ENCODE measurements at regions not wholly inside any gene's neighbourhood (a gene's known extent, or its start where the extent isn't known, plus 50 kb on each side); places are given as distances from the start of the nearest gene placed in this dataset.

GRCh38 chr3:177424521-177424920 lies 227.2 kb upstream of the TBL1XR1 start:
- no peak overlapping the region for H3K9ac ChIP-seq (replicated peaks in 1 of 4; ENCODE audit: extremely low read depth in 1 of 4, low read depth in 3 of 4, low read length in 3 of 4)
- H2AFZ ChIP-seq (ENCODE audit: low read length) = no peak overlapping the region
- no peaks in the 10 kb centered on the region for H3K79me1 ChIP-seq (ENCODE audit: low read depth, low read length)
- no peak overlapping the region for H4K5ac ChIP-seq (ENCODE audit: insufficient read length, low read depth, low read length)
- no peak overlapping the region for H3K4me2 ChIP-seq (ENCODE audit: insufficient read depth in 1 of 2, low read depth in 2 of 2, low read length in 2 of 2)
- H2BK20ac ChIP-seq (ENCODE audit: low read length) = no peak overlapping the region
- H3K36me3 ChIP-seq (ENCODE audit: control insufficient read depth in 2 of 4, insufficient read depth in 4 of 4, low read length in 3 of 4) = no peaks in the 10 kb centered on the region
- no peak overlapping the region for H3K4me3 ChIP-seq (ENCODE audit: extremely low read depth in 1 of 4, insufficient read depth in 2 of 4, low read depth in 3 of 4, low read length in 4 of 4)
- no peak overlapping the region for H2BK120ac ChIP-seq (replicated peaks; ENCODE audit: low read depth, low read length)
- H2BK15ac ChIP-seq (ENCODE audit: low read length) = no peak overlapping the region
- no peak for FAIRE-seq
- peaks cover 0 to 8% (median under 1%) of the 10 kb centered on the region in 4 experiments; a peak in 1 of 7 replicates for H3K4me1 ChIP-seq (replicated peaks in 1 of 4; ENCODE audit: control insufficient read depth in 3 of 4, insufficient read depth in 4 of 4, low read length in 3 of 4)
- no peaks in the 10 kb centered on the region for H3K9me3 ChIP-seq (ENCODE audit: insufficient read depth in 2 of 2, low read depth in 1 of 2, low read length in 1 of 2)
- ChIA-PET POLR2A (ENCODE audit: partially characterized antibody) (interaction anchor here (0.7 kb wide), 1 partner anchor 319 kb away, joined by 3 read pairs; no protein-coding TSS in a partner anchor), CTCF (ENCODE audit: partially characterized antibody) (no interaction called here)
- H2BK12ac ChIP-seq (ENCODE audit: low read depth, low read length) = no peak overlapping the region
- no peak overlapping the region for H3K56ac ChIP-seq (replicated peaks; ENCODE audit: insufficient read length, low read depth, low read length)
- no peaks in the 10 kb centered on the region for H3K27me3 ChIP-seq (replicated peaks in 1 of 4; ENCODE audit: control insufficient read depth in 3 of 4, extremely low read depth in 1 of 4, insufficient read depth in 3 of 4, low read length in 3 of 4)
- no peak overlapping the region for H4K91ac ChIP-seq (replicated peaks; ENCODE audit: insufficient read length, low read length)
- no peak overlapping the region for H4K8ac ChIP-seq (ENCODE audit: extremely low read depth, insufficient read depth, low read length)
- H3K27ac ChIP-seq (ENCODE audit: low read depth, low read length) = no peak overlapping the region
- H2AK5ac ChIP-seq (ENCODE audit: low read depth, low read length) = no peak overlapping the region
- H3K23ac ChIP-seq (ENCODE audit: insufficient read length) = no peak overlapping the region
- no peak overlapping the region for H3K14ac ChIP-seq (ENCODE audit: insufficient read length)
- no peaks in the 10 kb centered on the region for H3K79me2 ChIP-seq (ENCODE audit: control insufficient read depth in 1 of 2, insufficient read depth in 2 of 2, low read length in 2 of 2)
- no peak for DNase-seq (ENCODE audit: low read depth in 1 of 2, low spot score in 2 of 2)
- 79% methylated on average over 3 of the region's 3 CpGs; no CpG with 5 or more reads in 1 of the 2 experiments for WGBS, 2 experiments (ENCODE audit: extremely low coverage in 1 of 2, insufficient coverage in 1 of 2, insufficient read length in 1 of 2, insufficient replicate concordance in 2 of 2, low coverage in 1 of 2, low lambda C conversion rate in 2 of 2, missing lambda C conversion rate in 1 of 2)
- H4K20me1 ChIP-seq (replicated peaks in 1 of 2; ENCODE audit: control insufficient read depth in 1 of 2, insufficient read depth in 2 of 2, low read length in 2 of 2) = no peaks in the 10 kb centered on the region
- H3K18ac ChIP-seq (ENCODE audit: extremely low read depth, low read length) = no peak overlapping the region
- no peak overlapping the region for H2BK5ac ChIP-seq (ENCODE audit: low read depth, low read length)
- no peak overlapping the region for H3K4ac ChIP-seq (replicated peaks; ENCODE audit: insufficient read length, low read depth, low read length)
- no peaks in the 10 kb centered on the region for H3K23me2 ChIP-seq (ENCODE audit: low read depth, low read length)
- no peak for TF ChIP-seq BACH1 (IDR thresholded peaks at IDR 0.05; ENCODE audit: low read length)
